ENCODE measurements at regions not wholly inside any gene's neighbourhood (a gene's known extent, or its start where the extent isn't known, plus 50 kb on each side); places are given as distances from the start of the nearest gene placed in this dataset.

DNA sequence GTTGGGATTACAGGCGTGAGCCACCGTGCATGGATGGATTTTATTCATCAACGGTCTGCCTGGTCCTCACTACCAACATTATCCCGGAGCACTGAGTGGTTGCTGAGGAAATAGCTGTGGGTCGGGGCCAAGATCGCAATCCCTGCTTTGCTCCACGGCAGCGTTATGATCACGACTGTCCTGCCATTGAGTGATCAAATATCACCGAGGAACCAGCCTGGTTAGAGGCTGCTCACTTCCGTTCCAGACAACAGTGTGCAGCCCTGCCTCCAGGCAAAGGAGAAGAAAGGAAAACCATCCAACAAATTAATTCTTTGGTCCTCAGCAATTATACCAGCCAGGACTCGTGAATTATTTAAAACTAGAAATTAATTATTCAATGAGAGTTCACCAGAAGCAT, 70.6 kb upstream of the TBL1X start:
- TF ChIP-seq SIX5 (IDR thresholded peaks at IDR 0.05; ENCODE audit: low read depth, low read length) (no peak), NRF1 (IDR thresholded peaks at IDR 0.05; ENCODE audit: low read depth, low read length) (no peak), RFX5 (IDR thresholded peaks at IDR 0.05; ENCODE audit: borderline replicate concordance, low read depth, low read length) (no peak)
- TF ChIP-seq, protein P1, sequence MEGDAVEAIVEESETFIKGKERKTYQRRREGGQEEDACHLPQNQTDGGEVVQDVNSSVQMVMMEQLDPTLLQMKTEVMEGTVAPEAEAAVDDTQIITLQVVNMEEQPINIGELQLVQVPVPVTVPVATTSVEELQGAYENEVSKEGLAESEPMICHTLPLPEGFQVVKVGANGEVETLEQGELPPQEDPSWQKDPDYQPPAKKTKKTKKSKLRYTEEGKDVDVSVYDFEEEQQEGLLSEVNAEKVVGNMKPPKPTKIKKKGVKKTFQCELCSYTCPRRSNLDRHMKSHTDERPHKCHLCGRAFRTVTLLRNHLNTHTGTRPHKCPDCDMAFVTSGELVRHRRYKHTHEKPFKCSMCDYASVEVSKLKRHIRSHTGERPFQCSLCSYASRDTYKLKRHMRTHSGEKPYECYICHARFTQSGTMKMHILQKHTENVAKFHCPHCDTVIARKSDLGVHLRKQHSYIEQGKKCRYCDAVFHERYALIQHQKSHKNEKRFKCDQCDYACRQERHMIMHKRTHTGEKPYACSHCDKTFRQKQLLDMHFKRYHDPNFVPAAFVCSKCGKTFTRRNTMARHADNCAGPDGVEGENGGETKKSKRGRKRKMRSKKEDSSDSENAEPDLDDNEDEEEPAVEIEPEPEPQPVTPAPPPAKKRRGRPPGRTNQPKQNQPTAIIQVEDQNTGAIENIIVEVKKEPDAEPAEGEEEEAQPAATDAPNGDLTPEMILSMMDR (IDR thresholded peaks at IDR 0.05; ENCODE audit: control extremely low read depth in 1 of 3, insufficient read depth in 1 of 3, low read depth in 1 of 3, low read length in 3 of 3): no peak
- TF ChIP-seq, protein P2, sequence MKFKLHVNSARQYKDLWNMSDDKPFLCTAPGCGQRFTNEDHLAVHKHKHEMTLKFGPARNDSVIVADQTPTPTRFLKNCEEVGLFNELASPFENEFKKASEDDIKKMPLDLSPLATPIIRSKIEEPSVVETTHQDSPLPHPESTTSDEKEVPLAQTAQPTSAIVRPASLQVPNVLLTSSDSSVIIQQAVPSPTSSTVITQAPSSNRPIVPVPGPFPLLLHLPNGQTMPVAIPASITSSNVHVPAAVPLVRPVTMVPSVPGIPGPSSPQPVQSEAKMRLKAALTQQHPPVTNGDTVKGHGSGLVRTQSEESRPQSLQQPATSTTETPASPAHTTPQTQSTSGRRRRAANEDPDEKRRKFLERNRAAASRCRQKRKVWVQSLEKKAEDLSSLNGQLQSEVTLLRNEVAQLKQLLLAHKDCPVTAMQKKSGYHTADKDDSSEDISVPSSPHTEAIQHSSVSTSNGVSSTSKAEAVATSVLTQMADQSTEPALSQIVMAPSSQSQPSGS (IDR thresholded peaks at IDR 0.05; ENCODE audit: low read length): no peak
